Stimulated activated CD4-positive, alpha-beta T cell treated with anti-CD3 and anti-CD28 coated beads, TNF-alpha, amount 100 ng/mL, for 24 hours (primary cell): ENCODE measurements at regions not wholly inside any gene's neighbourhood (a gene's known extent, or its start where the extent isn't known, plus 50 kb on each side); places are given as distances from the start of the nearest gene placed in this dataset.
"Not testable (repeated sequence)": the region's sequence is repeated elsewhere in the genome, so short reads cannot be mapped to it uniquely, and the experiment has no call there.

Source experiments
- DNase-seq, 3 experiments: peaks; one replicate each; pipeline ENCODE4 v3.0.0-alpha.2; 2020; ENCODE audit warnings: low read depth in 3 of 3

- DNase-seq: no peak
Observed at GRCh38 chr1:30660241-30660640, 63.1 kb downstream of the MATN1 start.

- DNase-seq: no peak
Observed at GRCh38 chr1:30659702-30660101, 63.7 kb downstream of the MATN1 start.

- DNase-seq: not testable (repeated sequence)
Observed at GRCh38 chr1:30658375-30658774, 65.0 kb downstream of the MATN1 start.

GRCh38 chr1:30658014-30658336 is 65.4 kb downstream of the MATN1 start:
- DNase-seq: no peak

- no peak for DNase-seq
Observed at GRCh38 chr1:30657131-30658013, 66.0 kb downstream of the MATN1 start.

- DNase-seq: no peak
Observed at GRCh38 chr1:30656171-30656940, 67.0 kb downstream of the MATN1 start.

- no peak for DNase-seq
Observed at GRCh38 chr1:30655672-30656071, 67.7 kb downstream of the MATN1 start.

- DNase-seq: no peak
Observed at GRCh38 chr1:30654188-30654587, 69.2 kb downstream of the MATN1 start.

GRCh38 chr1:30652152-30652841 is 71.1 kb downstream of the MATN1 start:
- no peak for DNase-seq

GRCh38 chr1:30651395-30651794 is 72.0 kb downstream of the MATN1 start:
- not testable (repeated sequence) for DNase-seq

- no peak for DNase-seq
Observed at GRCh38 chr1:30650968-30651320, 72.4 kb downstream of the MATN1 start.

GRCh38 chr1:30650038-30650967 is 73.1 kb downstream of the MATN1 start:
- DNase-seq: no peak

GRCh38 chr1:30649321-30649991 is 73.9 kb downstream of the MATN1 start:
- no peak for DNase-seq

GRCh38 chr1:30648408-30649000 is 74.9 kb downstream of the MATN1 start:
- no peak for DNase-seq

- no peak for DNase-seq
Observed at GRCh38 chr1:30645807-30646206, 77.6 kb downstream of the MATN1 start.

GRCh38 chr1:30642391-30643120 is 80.8 kb downstream of the MATN1 start:
- no peak for DNase-seq

- no peak for DNase-seq
Observed at GRCh38 chr1:30641572-30642353, 81.6 kb downstream of the MATN1 start.

- no peak for DNase-seq
Observed at GRCh38 chr1:30639881-30640452, 83.4 kb downstream of the MATN1 start.

GRCh38 chr1:30638811-30639210 is 84.6 kb downstream of the MATN1 start:
- DNase-seq: no peak
